HCT116 (cell line): ENCODE measurements at regions not wholly inside any gene's neighbourhood (a gene's known extent, or its start where the extent isn't known, plus 50 kb on each side); places are given as distances from the start of the nearest gene placed in this dataset.

ENCODE experiments used
- ATAC-seq: fragments of 200-7000 bp; cut with Tn5 transposase; 2 replicates; pipeline ENCODE4 v1.9.1; 2020; ENCODE audit warnings: mild to moderate bottlenecking, moderate library complexity
- BruUV-seq: library from RNA; stranded (reverse); fragments of 400-500 nt; replicated peaks from 2 replicates; lab custom pipeline; 2021; lab: Mats Ljungman, UMichigan
- CTCF ChIA-PET: fragments of 300-600 bp; sonication (Branson Sonifier 250); formaldehyde crosslinking; loops from one replicate; lab custom pipeline; 2021; ENCODE audit warnings: antibody characterized with exemption; lab: Charles Lee
- POLR2A ChIA-PET: fragments of 300-600, 350-600 bp; sonication (Branson Sonifier 250); formaldehyde crosslinking; loops from one replicate; lab custom pipeline; 2021; ENCODE audit warnings: antibody characterized with exemption; lab: Charles Lee
- RAD21 ChIA-PET, 2 experiments: fragments of 300-600 bp; sonication (Branson Sonifier 250); formaldehyde crosslinking; loops; one replicate each; lab custom pipeline; 2023; ENCODE audit warnings: low total read pairs in 2 of 2; ENCODE audit not compliant: uncharacterized antibody in 2 of 2, unreplicated experiment in 2 of 2, low non-redundant PET in 1 of 2; lab: Charles Lee
- DNase-seq: peaks from one replicate; pipeline ENCODE4 v3.0.0-alpha.2; 2010; ENCODE audit warnings: low read depth, low spot score
- H2AFZ ChIP-seq: fragments of 200-600 bp; shearing (Covaris generic), sonication (generic); 2 replicates; pipeline ENCODE4 v1.6.1; 2017; ENCODE audit warnings: low read depth, mixed run types, mixed read lengths, antibody characterized with exemption, low read length; ENCODE audit not compliant: poor library complexity, severe bottlenecking
- H3K27ac ChIP-seq: 2 replicates; pipeline ENCODE4 v1.5.1; 2012; ENCODE audit warnings: low read depth, low read length
- H3K27me3 ChIP-seq: fragments of 200-600 bp; sonication (generic); 2 replicates; pipeline ENCODE4 v1.6.1; 2016; ENCODE audit warnings: mixed run types, low read length, mixed read lengths; ENCODE audit not compliant: insufficient read depth
- H3K36me3 ChIP-seq, 2 experiments: fragments of 200-500 bp in 1 of 2; fragments of 200-600 bp in 1 of 2; sonication (Bioruptor generic) in 1 of 2; sonication (generic) in 1 of 2; 2 replicates each; pipeline versions ENCODE4 v1.5.1 to v1.6.1; 2014 to 2016; ENCODE audit warnings: low read length in 2 of 2, inconsistent platforms in 1 of 2, mixed read lengths in 1 of 2, mixed run types in 1 of 2; ENCODE audit not compliant: insufficient read depth in 2 of 2, control insufficient read depth in 1 of 2
- H3K4me1 ChIP-seq, 2 experiments: fragments of 200-600 bp in 1 of 2; sonication (generic) in 1 of 2; 2 replicates each; pipeline versions ENCODE4 v1.5.1 to v1.6.1; 2012 to 2017; ENCODE audit warnings: low read length in 2 of 2, inconsistent platforms in 1 of 2, mild to moderate bottlenecking in 1 of 2, mixed read lengths in 1 of 2, mixed run types in 1 of 2, moderate library complexity in 1 of 2; ENCODE audit not compliant: insufficient read depth in 2 of 2, control insufficient read depth in 1 of 2
- H3K4me2 ChIP-seq: fragments of 200-600 bp; sonication (generic); 2 replicates; pipeline ENCODE4 v1.6.1; 2017; ENCODE audit warnings: mixed run types, low read length, mixed read lengths
- H3K4me3 ChIP-seq, 2 experiments: fragments of 200-600 bp in 1 of 2; sonication (generic) in 1 of 2; replicated peaks in 1 of 2; 2 replicates each; pipeline ENCODE4 v1.5.1; 2011 to 2016; ENCODE audit warnings: low read length in 2 of 2, control low read depth in 1 of 2, low read depth in 1 of 2, mild to moderate bottlenecking in 1 of 2, mixed read lengths in 1 of 2, mixed run types in 1 of 2
- H3K79me2 ChIP-seq: fragments of 200-600 bp; sonication (generic); 2 replicates; pipeline ENCODE4 v1.6.1; 2017; ENCODE audit warnings: mild to moderate bottlenecking, mixed run types, low read length, moderate library complexity, mixed read lengths; ENCODE audit not compliant: insufficient read depth
- H3K9ac ChIP-seq: fragments of 200-600 bp; sonication (generic); 2 replicates; pipeline ENCODE4 v1.6.1; 2016; ENCODE audit warnings: low read length, mixed read lengths
- H3K9me2 ChIP-seq: fragments of 200-600 bp; sonication (generic), shearing (Covaris generic); 2 replicates; pipeline ENCODE4 v1.6.1; 2017; ENCODE audit warnings: mixed run types, mild to moderate bottlenecking, moderate library complexity; ENCODE audit not compliant: insufficient read depth
- H3K9me3 ChIP-seq, 2 experiments: fragments of 200-500 bp in 1 of 2; fragments of 200-600 bp in 1 of 2; sonication (Bioruptor generic) in 1 of 2; sonication (generic) in 1 of 2; 2 replicates each; pipeline ENCODE4 v1.6.1; 2014 to 2017; ENCODE audit warnings: low read length in 2 of 2, mixed read lengths in 2 of 2, inconsistent platforms in 1 of 2, low read depth in 1 of 2, mild to moderate bottlenecking in 1 of 2, mixed run types in 1 of 2, moderate library complexity in 1 of 2; ENCODE audit not compliant: control insufficient read depth in 1 of 2, insufficient read depth in 1 of 2
- H4K20me1 ChIP-seq: fragments of 200-600 bp; sonication (generic), shearing (Covaris generic); 2 replicates; pipeline ENCODE4 v1.6.1; 2017; ENCODE audit warnings: mixed run types, mild to moderate bottlenecking, moderate library complexity; ENCODE audit not compliant: insufficient read depth
- ATF3 ChIP-seq: IDR thresholded peaks from 2 replicates; pipeline ENCODE4 v1.6.1; 2012
- CEBPB ChIP-seq: IDR thresholded peaks from 2 replicates; pipeline ENCODE4 v1.6.1; 2012; ENCODE audit warnings: low read depth
- EZH2 ChIP-seq: fragments of 200-600 bp; sonication (generic); IDR thresholded peaks from 2 replicates; pipeline ENCODE4 v1.6.1; 2017; ENCODE audit warnings: antibody characterized with exemption, mixed run types
- EZH2phosphoT487 ChIP-seq: fragments of 200-600 bp; IDR thresholded peaks from 2 replicates; pipeline ENCODE4 v1.6.1; 2018; ENCODE audit warnings: antibody characterized with exemption, borderline replicate concordance
- FOSL1 ChIP-seq: IDR thresholded peaks from 2 replicates; pipeline ENCODE4 v1.6.1; 2012; ENCODE audit warnings: low read depth
- POLR2AphosphoS5 ChIP-seq: IDR thresholded peaks from 2 replicates; pipeline ENCODE4 v1.6.1; 2011; ENCODE audit warnings: mild to moderate bottlenecking, low read depth, low read length, moderate library complexity
- RAD21 ChIP-seq: IDR thresholded peaks from 2 replicates; pipeline ENCODE4 v1.6.1; 2012; ENCODE audit warnings: low read depth, mild to moderate bottlenecking
- SIN3A ChIP-seq: IDR thresholded peaks from 2 replicates; pipeline ENCODE4 v1.6.1; 2012; ENCODE audit warnings: low read depth
- SP1 ChIP-seq: IDR thresholded peaks from 2 replicates; pipeline ENCODE4 v1.6.1; 2012; ENCODE audit warnings: low read depth
- SRF ChIP-seq: IDR thresholded peaks from 2 replicates; pipeline ENCODE4 v1.6.1; 2012; ENCODE audit warnings: low read depth
- TCF7L2 ChIP-seq: IDR thresholded peaks from 2 replicates; pipeline ENCODE4 v1.7.0; 2011; ENCODE audit warnings: borderline replicate concordance, inconsistent platforms; ENCODE audit not compliant: insufficient read depth, insufficient read length; ENCODE audit errors: extremely low read depth
- ZFX ChIP-seq: fragments of 450-650 bp; IDR thresholded peaks from 2 replicates; pipeline ENCODE4 v1.6.1; 2017
- intact Hi-C: fragments of 100-400 bp; cut with micrococcal nuclease; formaldehyde crosslinking; loops from 2 replicates; pipeline ENCODE4 v1.10.0; 2022
- TF ChIP-seq, protein P1 (sequence below), 3 experiments: fragments of 200-600 bp in 1 of 3; sonication (generic) in 1 of 3; IDR thresholded peaks in 2 of 3; conservative IDR thresholded peaks in 1 of 3; 2 replicates each; pipeline ENCODE4 v1.5.1; 2012 to 2017; ENCODE audit warnings: low read depth in 2 of 3, low read length in 2 of 3, antibody characterized with exemption in 1 of 3, borderline replicate concordance in 1 of 3, control low read depth in 1 of 3, mild to moderate bottlenecking in 1 of 3, mixed read lengths in 1 of 3, mixed run types in 1 of 3, moderate library complexity in 1 of 3; ENCODE audit not compliant: insufficient read depth in 1 of 3
- TF ChIP-seq, protein P2 (sequence below): IDR thresholded peaks from 2 replicates; pipeline ENCODE4 v1.6.1; 2011; ENCODE audit warnings: mild to moderate bottlenecking, low read length, moderate library complexity; ENCODE audit not compliant: insufficient replicate concordance; ENCODE audit errors: extremely low read depth
- TF ChIP-seq, protein P3 (sequence below): IDR thresholded peaks from 2 replicates; pipeline ENCODE4 v1.6.1; 2012; ENCODE audit warnings: low read depth

DNA sequence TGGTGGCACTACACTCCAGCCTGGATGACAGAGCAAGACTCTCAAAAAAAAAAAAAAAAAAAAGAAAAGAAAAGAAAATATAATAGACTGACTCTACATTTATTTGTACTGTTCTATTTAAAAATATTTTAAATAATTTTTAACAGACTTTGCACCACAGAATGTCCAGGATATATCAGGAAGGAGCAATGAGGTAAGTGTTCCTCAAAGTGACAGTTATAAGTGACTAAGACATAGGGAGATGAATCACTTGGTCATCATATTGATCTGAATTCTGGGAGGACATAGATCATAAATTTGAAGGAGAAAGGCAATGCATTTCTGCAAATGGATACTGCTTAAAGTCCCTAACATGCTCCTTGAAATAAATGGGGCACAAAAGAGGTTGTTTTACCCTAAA, 221.5 kb downstream of the KCNC2 start:
- H3K79me2 ChIP-seq: no peaks in the 10 kb centered on the region
- DNase-seq (no peak), ATAC-seq (no peak)
- H2AFZ ChIP-seq: no peak overlapping the region
- RAD21 ChIA-PET: no interaction called here
- H3K9me3 ChIP-seq: no peaks in the 10 kb centered on the region
- H3K36me3 ChIP-seq: no peaks in the 10 kb centered on the region
- H3K27me3 ChIP-seq: no peaks in the 10 kb centered on the region
- H3K9ac ChIP-seq: no peak overlapping the region
- H3K27ac ChIP-seq: no peak overlapping the region
- H3K9me2 ChIP-seq: no peaks in the 10 kb centered on the region
- intact Hi-C loops: no loop called here
- CTCF ChIA-PET: no interaction called here
- H3K4me2 ChIP-seq: no peak overlapping the region
- POLR2A ChIA-PET: no interaction called here
- no TSS peak for BruUV-seq
- no peak for TF ChIP-seq CEBPB
- no peak for TF ChIP-seq ATF3
- TF ChIP-seq SIN3A: no peak
- TF ChIP-seq POLR2AphosphoS5: no peak
- TF ChIP-seq RAD21: no peak
- TF ChIP-seq, protein P1, sequence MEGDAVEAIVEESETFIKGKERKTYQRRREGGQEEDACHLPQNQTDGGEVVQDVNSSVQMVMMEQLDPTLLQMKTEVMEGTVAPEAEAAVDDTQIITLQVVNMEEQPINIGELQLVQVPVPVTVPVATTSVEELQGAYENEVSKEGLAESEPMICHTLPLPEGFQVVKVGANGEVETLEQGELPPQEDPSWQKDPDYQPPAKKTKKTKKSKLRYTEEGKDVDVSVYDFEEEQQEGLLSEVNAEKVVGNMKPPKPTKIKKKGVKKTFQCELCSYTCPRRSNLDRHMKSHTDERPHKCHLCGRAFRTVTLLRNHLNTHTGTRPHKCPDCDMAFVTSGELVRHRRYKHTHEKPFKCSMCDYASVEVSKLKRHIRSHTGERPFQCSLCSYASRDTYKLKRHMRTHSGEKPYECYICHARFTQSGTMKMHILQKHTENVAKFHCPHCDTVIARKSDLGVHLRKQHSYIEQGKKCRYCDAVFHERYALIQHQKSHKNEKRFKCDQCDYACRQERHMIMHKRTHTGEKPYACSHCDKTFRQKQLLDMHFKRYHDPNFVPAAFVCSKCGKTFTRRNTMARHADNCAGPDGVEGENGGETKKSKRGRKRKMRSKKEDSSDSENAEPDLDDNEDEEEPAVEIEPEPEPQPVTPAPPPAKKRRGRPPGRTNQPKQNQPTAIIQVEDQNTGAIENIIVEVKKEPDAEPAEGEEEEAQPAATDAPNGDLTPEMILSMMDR (IDR thresholded peaks at IDR 0.05 in 2 of 3, conservative IDR thresholded peaks at IDR 0.05 in 1 of 3; ENCODE audit: borderline replicate concordance in 1 of 3, insufficient read depth in 1 of 3, low read depth in 2 of 3, low read length in 2 of 3): no peak
- no peak for TF ChIP-seq SRF
- no peak for TF ChIP-seq EZH2phosphoT487
- TF ChIP-seq, protein P2, sequence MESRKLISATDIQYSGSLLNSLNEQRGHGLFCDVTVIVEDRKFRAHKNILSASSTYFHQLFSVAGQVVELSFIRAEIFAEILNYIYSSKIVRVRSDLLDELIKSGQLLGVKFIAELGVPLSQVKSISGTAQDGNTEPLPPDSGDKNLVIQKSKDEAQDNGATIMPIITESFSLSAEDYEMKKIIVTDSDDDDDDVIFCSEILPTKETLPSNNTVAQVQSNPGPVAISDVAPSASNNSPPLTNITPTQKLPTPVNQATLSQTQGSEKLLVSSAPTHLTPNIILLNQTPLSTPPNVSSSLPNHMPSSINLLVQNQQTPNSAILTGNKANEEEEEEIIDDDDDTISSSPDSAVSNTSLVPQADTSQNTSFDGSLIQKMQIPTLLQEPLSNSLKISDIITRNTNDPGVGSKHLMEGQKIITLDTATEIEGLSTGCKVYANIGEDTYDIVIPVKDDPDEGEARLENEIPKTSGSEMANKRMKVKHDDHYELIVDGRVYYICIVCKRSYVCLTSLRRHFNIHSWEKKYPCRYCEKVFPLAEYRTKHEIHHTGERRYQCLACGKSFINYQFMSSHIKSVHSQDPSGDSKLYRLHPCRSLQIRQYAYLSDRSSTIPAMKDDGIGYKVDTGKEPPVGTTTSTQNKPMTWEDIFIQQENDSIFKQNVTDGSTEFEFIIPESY: no peak
- TF ChIP-seq FOSL1: no peak
- TF ChIP-seq, protein P3, sequence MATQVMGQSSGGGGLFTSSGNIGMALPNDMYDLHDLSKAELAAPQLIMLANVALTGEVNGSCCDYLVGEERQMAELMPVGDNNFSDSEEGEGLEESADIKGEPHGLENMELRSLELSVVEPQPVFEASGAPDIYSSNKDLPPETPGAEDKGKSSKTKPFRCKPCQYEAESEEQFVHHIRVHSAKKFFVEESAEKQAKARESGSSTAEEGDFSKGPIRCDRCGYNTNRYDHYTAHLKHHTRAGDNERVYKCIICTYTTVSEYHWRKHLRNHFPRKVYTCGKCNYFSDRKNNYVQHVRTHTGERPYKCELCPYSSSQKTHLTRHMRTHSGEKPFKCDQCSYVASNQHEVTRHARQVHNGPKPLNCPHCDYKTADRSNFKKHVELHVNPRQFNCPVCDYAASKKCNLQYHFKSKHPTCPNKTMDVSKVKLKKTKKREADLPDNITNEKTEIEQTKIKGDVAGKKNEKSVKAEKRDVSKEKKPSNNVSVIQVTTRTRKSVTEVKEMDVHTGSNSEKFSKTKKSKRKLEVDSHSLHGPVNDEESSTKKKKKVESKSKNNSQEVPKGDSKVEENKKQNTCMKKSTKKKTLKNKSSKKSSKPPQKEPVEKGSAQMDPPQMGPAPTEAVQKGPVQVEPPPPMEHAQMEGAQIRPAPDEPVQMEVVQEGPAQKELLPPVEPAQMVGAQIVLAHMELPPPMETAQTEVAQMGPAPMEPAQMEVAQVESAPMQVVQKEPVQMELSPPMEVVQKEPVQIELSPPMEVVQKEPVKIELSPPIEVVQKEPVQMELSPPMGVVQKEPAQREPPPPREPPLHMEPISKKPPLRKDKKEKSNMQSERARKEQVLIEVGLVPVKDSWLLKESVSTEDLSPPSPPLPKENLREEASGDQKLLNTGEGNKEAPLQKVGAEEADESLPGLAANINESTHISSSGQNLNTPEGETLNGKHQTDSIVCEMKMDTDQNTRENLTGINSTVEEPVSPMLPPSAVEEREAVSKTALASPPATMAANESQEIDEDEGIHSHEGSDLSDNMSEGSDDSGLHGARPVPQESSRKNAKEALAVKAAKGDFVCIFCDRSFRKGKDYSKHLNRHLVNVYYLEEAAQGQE: no peak
- no peak for TF ChIP-seq SP1
- no peak for TF ChIP-seq TCF7L2
- no peak for TF ChIP-seq EZH2
- no peak for TF ChIP-seq ZFX
- no peak overlapping the region for H3K4me3 ChIP-seq
- H4K20me1 ChIP-seq: no peaks in the 10 kb centered on the region
- H3K4me1 ChIP-seq: no peaks in the 10 kb centered on the region
